ENCODE measurements at regions not wholly inside any gene's neighbourhood (a gene's known extent, or its start where the extent isn't known, plus 50 kb on each side); places are given as distances from the start of the nearest gene placed in this dataset.
A peak's percentile ranks its signal among the peaks of the same experiment; 100 is the strongest.
"Not testable (repeated sequence)": the region's sequence is repeated elsewhere in the genome, so short reads cannot be mapped to it uniquely, and the experiment has no call there.

DNA sequence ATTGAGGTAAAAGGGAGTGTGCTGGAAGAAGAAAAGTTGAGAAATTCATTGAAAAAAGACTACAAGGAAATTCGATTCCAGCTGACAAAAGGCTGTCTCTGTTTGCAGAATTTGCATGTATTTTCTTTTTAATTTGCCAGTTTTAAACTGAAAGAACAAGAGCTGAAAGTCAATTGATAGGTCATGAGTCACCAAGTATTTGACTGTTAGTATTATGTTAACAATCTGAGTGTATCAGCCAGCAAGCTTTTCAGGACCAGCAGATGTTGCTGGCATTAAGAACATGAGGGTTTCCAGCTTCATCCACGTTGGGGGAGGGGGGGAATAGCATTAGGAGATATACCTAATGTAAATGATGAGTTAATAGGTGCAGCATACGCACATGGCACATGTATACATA, 726.7 kb downstream of the METTL15 start:
- no peak for DNase-seq

DNA sequence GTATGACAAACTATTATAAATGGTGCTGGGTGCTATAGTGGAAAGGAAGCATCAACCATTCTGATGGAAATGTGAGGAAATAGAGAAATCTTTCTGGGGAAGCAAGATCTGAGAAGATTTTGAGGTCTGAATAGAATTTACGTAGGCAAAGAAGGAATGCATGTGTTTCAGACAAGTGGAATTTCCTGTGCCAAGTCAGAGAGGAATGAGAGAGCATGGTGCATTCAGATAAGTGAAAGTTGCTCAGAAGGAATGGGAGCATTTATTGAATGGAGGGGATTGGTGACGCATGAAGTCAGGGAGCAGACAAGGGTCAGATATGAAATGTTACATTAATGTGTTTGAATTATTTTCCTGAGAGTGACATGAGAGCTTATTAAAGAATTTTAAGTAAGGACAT, 725.5 kb downstream of the METTL15 start:
- DNase-seq: no peak

- DNase-seq: no peak
Observed at GRCh38 chr11:28833169-28833568, 725.0 kb downstream of the METTL15 start.

DNA sequence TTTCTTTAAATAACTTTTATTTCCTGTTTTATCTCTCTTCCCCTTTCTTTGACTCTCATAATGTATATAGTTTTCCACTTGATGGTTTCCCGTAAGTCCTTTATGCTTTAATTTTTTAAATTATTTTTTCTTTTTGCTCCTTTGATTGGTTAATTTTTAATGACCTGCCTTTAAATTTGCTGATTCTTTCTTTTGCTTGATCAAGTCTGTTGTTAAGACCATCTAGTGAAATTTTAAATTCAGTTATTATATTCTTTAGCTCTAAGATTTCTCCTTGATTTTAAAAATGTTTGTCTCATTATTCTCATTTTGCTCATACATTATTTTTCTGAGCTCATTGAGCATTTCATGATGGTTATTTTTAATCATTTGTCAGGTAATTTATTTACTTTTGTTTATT, 718.6 kb downstream of the METTL15 start:
- no peak for DNase-seq

GRCh38 chr11:28822576-28822975, 714.4 kb downstream of the METTL15 start:
- DNase-seq: no peak

- no peak for DNase-seq
Observed at GRCh38 chr11:28820296-28820989, 712.3 kb downstream of the METTL15 start.

DNA sequence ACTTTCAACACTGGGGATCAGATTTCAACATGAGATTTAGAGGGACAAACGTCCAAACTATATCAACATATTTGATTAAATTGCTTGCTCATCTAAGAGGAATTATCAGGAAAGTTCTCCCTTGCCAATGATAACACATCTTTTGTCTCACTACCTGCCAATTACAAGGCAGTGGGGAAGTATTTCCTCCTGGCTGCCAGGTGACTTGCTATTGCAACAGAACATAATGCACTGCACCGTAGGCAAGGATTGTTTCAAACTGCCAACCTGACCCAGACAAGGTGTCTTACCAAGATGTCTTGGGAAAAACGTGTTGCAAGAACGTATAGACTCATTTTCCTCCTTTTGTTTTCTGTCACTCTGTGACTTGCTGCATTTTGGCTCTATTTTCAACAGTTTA, 711.6 kb downstream of the METTL15 start:
- DNase-seq: no peak

DNA sequence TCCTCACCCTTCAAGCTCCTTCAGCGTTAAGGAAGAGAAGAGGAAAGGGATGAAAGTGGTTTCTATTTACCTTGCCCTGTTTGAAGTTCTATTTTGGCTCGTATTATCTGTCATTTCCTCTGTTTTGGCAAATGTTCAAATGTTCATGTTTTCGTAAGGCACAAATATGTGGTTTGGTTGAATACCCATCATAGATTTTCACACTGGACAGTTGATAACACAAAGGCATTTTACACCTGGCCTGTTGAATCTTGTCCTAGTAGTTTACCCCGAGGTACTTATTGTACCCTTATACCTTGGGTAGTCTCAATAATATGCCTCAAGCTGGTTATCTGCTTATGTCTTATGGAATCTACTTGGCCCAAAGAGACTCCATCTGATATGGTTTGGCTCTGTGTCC, 706.9 kb downstream of the METTL15 start:
- no peak for DNase-seq

- DNase-seq: no peak
Observed at GRCh38 chr11:28808771-28809170, 700.6 kb downstream of the METTL15 start.

GRCh38 chr11:28799316-28799715, 691.1 kb downstream of the METTL15 start:
- no peak for DNase-seq

GRCh38 chr11:28798286-28798685, 690.1 kb downstream of the METTL15 start:
- DNase-seq: no peak

- DNase-seq: no peak
Observed at GRCh38 chr11:28797536-28797935, 689.3 kb downstream of the METTL15 start.

DNA sequence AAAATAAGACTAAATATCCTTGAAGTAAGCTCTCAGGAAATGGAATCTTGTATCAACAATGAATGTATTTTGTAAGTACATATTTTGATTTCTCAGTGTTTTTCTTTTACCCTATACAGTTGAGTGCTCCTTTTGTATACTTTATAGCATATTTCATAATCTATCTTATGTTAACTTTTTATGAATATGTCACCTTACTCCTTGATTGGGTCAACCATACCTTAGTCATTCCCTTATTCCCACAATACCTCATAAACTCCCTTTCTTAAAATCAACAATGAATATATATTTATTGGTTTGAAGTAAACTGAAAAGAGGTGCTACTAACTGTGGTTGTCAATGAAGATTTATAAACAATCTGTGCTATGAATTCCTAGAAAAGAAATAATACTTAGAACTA, 686.2 kb downstream of the METTL15 start:
- DNase-seq: no peak

DNA sequence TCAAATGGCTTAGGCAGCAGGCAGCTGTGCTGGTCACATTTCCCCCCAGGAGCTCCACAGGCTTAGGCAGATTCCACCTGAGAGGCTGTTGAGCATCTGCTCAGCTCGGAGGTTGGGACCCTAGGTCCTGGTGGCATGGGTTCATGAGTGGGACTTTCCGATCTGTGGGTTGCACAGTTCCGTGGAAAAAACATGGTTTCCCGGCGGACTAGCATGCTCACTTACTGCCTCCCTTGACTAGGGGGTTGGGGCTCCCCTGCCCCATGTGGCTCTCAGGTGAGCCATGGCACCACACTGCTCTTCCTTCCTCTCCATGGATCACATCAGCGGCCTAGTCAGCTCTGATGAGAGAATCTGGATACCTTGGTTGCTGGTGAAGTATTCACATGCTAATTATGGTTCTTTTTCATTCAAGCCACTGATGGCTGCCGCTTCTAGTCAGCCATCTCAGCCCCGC, 685.1 kb downstream of the METTL15 start:
- peak in 1 of 58 donors; percentile 0 for DNase-seq

DNA sequence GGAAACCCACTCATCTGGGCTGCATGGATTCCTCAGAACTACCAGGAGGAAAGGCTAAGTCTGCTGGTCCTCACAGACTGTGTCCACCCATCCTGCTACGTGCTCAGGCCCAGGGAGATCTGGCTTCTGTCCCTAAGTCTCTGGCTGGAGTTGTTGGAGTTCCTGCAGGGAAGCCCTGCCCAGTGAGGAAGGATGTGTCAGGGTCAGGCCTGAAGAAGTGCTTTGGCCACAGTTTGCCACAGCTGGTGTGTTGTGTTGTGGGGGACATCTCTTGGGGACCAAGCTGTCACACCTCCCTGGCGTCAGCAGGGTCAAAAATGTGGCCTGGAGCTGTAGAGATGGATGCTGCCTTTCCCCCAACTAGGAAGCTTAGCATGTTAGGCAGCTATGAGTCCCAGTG, 684.7 kb downstream of the METTL15 start:
- DNase-seq: no peak

DNA sequence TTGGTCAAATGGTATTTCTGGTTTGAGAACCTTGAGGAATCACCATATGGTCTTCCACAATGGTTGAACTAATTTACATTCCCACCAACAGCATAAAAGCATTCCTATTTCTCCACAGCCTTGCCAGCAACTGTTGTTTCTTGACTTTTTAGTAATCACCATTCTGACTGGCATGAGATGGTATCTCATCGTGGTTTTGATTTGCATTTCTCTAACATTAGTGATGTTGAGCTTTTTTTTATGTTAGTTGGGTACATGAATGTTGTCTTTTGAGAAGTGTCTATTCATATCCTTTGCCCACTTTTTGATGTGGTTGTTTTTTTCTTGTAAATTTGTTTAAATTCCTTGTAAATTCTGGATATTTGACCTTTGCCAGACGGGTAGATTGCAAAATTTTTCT, 679.7 kb downstream of the METTL15 start:
- DNase-seq: not testable (repeated sequence)

GRCh38 chr11:28777126-28777525, 668.9 kb downstream of the METTL15 start:
- no peak for DNase-seq

DNA sequence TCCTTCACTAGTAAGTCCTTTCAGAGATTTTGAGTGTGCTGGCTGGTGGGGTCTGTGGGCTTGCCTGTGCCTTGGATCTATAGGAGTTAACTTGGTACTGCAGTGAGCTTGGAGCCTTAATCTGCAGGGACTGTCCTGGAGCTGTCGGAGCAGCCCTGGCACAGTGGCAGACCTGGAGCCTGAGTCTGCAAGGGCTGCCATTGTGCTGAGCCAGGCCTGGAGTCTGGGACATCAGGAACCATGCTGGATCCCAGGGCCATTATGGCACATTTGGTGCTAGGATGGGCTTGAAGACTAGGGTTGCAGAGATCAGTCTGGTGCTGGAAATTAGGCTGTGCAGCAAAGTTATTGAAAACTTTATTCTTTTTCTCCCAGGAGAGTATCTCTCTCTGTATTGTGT, 665.4 kb downstream of the METTL15 start:
- DNase-seq: no peak

DNA sequence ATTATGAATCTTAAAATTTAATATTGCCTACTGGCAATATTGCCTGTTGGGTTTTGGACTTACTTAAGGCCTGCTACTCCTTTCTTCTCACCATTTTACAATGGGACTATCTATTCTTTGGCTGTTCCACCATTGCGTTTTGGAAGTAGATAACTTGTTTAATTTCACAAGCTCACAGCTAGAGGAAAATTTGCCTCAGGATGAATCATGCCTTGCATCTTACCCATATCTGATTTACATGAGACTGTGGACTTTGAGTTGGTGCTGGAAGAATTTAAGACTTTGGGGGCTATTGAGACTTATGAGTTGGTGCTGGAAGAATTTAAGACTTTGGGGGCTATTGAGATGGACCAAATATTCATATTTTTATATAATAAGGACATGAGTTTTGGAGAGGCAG, 662.6 kb downstream of the METTL15 start:
- no peak for DNase-seq

DNA sequence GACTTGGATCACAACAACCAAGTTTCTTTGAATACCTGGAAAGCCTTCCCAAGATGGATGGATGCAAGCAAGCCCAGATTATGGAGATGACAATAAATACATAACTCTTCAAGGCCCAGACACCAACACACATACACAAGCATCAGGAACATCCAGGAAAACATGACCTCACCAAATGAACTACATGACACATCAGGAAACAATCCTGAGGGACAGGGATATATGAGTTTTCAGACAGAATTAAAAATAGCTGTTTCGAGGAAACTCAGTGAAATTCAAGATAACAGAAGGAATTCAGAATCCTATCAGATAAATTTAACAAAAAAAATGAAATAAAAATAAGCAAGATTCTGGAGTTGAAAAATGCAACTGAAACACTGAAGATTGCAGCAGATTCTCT, 659.4 kb downstream of the METTL15 start:
- DNase-seq: no peak

DNA sequence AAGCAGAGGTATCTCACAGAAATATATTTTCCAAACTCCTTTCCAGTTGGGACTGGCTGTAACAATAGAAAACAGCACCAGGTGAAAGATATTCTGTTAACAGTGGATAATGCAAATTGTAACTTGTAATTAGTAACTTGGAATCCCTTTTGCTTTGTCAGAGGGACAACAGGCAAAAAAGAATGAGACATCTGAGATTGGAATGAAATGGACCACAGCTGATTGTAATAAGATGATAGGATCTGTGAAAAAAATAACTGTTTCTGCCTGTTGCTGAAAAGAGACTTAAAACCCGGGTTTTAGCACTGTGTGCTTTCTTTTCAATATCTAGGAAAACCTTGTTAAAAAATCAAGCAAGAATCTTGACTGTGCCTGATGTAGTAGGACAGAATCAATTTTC, 655.7 kb downstream of the METTL15 start:
- DNase-seq: no peak

DNA sequence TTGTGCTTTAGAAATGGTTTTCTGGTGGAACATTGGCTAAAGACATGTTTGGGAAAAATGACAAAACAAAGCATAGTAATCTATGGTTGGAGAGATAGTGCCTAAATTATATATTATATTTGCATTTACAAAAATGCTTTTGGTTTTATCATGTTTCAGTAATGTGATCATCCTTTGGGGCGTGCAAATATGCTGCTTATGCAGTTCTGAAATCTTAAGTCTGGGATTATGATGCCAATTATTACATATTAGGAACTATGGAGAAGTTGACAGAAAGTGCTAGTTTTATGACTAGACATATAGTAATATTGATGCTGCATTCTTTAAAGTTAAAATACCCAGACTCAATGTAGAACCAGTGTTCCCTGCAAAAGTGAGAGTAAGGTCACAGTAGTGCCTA, 655.0 kb downstream of the METTL15 start:
- DNase-seq: no peak

- DNase-seq: no peak
Observed at GRCh38 chr11:28760676-28761390, 652.6 kb downstream of the METTL15 start.
